Neural cell (in vitro differentiated cells): ENCODE measurements at regions not wholly inside any gene's neighbourhood (a gene's known extent, or its start where the extent isn't known, plus 50 kb on each side); places are given as distances from the start of the nearest gene placed in this dataset.

Experiments used
- H2AFZ ChIP-seq: fragments of 200-600, 300-800 bp; sonication (generic), shearing (Covaris generic); 2 replicates; pipeline ENCODE4 v1.6.0; 2014; ENCODE audit warnings: low read depth, mild to moderate bottlenecking, antibody characterized with exemption, low read length, moderate library complexity
- H3F3A ChIP-seq: fragments of 200-600 bp; shearing (Covaris generic); 2 replicates; pipeline ENCODE4 v1.6.1; 2016; ENCODE audit warnings: mild to moderate bottlenecking, moderate library complexity, mixed read lengths, antibody characterized with exemption, low read length; ENCODE audit not compliant: insufficient read depth, poor library complexity, severe bottlenecking
- H3K27ac ChIP-seq: fragments of 200-600, 300-800 bp; sonication (generic), shearing (Covaris generic); 2 replicates; pipeline ENCODE4 v1.5.1; 2014; ENCODE audit warnings: mild to moderate bottlenecking, low read length, moderate library complexity
- H3K27me3 ChIP-seq: fragments of 300-800, 200-600 bp; sonication (generic), shearing (Covaris generic); 2 replicates; pipeline ENCODE4 v1.6.0; 2014; ENCODE audit warnings: mild to moderate bottlenecking, low read depth, low read length, moderate library complexity; ENCODE audit not compliant: insufficient read depth
- H3K36me3 ChIP-seq: fragments of 300-800, 200-600 bp; sonication (generic), shearing (Covaris generic); 2 replicates; pipeline ENCODE4 v1.5.1; 2014; ENCODE audit warnings: mild to moderate bottlenecking, antibody characterized with exemption, low read length, moderate library complexity; ENCODE audit not compliant: insufficient read depth
- H3K4me2 ChIP-seq: fragments of 300-800, 200-600 bp; sonication (generic), shearing (Covaris generic); 2 replicates; pipeline ENCODE4 v1.6.0; 2014; ENCODE audit warnings: mild to moderate bottlenecking, low read length
- H3K4me3 ChIP-seq: fragments of 300-800, 200-600 bp; sonication (generic), shearing (Covaris generic); 2 replicates; pipeline ENCODE4 v1.5.1; 2014; ENCODE audit warnings: mild to moderate bottlenecking, low read length, moderate library complexity
- H3K79me2 ChIP-seq: fragments of 200-600 bp; shearing (Covaris generic); replicated peaks from 2 replicates; pipeline ENCODE4 v1.6.0; 2014; ENCODE audit warnings: mild to moderate bottlenecking, low read length, moderate library complexity; ENCODE audit not compliant: insufficient read depth
- H3K9ac ChIP-seq: fragments of 300-800, 200-600 bp; sonication (generic), shearing (Covaris generic); 2 replicates; pipeline ENCODE4 v1.6.1; 2016; ENCODE audit warnings: mild to moderate bottlenecking, low read length, mixed read lengths
- H3K9me2 ChIP-seq: fragments of 200-600 bp; shearing (Covaris generic); 2 replicates; pipeline ENCODE4 v1.6.1; 2016; ENCODE audit warnings: mild to moderate bottlenecking, low read length, mixed read lengths; ENCODE audit not compliant: insufficient read depth
- H3K9me3 ChIP-seq: fragments of 200-600, 300-800 bp; sonication (generic), shearing (Covaris generic); 2 replicates; pipeline ENCODE4 v1.6.1; 2016; ENCODE audit warnings: mild to moderate bottlenecking, mixed run types, low read length, moderate library complexity, mixed read lengths
- H4K20me1 ChIP-seq: fragments of 200-600 bp; shearing (Covaris generic); 2 replicates; pipeline ENCODE4 v1.6.1; 2016; ENCODE audit warnings: mild to moderate bottlenecking, mixed run types; ENCODE audit not compliant: insufficient read depth
- EP300 ChIP-seq: fragments of 450-650 bp; conservative IDR thresholded peaks from 2 replicates; pipeline ENCODE4 v1.6.1; 2014; ENCODE audit warnings: antibody characterized with exemption, mild to moderate bottlenecking, moderate library complexity; ENCODE audit not compliant: poor library complexity, severe bottlenecking
- EZH2 ChIP-seq: fragments of 200-600, 300-800 bp; shearing (Covaris generic), sonication (generic); IDR thresholded peaks from 2 replicates; pipeline ENCODE4 v1.6.1; 2014; ENCODE audit warnings: antibody characterized with exemption, low read length, borderline replicate concordance, mild to moderate bottlenecking; ENCODE audit not compliant: insufficient read depth, poor library complexity, severe bottlenecking
- MXI1 ChIP-seq: fragments of 450-650 bp; conservative IDR thresholded peaks from 2 replicates; pipeline ENCODE4 v1.6.1; 2014; ENCODE audit warnings: antibody characterized with exemption, mild to moderate bottlenecking; ENCODE audit not compliant: poor library complexity, severe bottlenecking
- POLR2AphosphoS5 ChIP-seq: IDR thresholded peaks from 2 replicates; pipeline ENCODE4 v1.6.1; 2012
- RAD21 ChIP-seq: fragments of 450-650 bp; conservative IDR thresholded peaks from 2 replicates; pipeline ENCODE4 v1.6.1; 2014; ENCODE audit warnings: antibody characterized with exemption, mild to moderate bottlenecking, moderate library complexity
- REST ChIP-seq: IDR thresholded peaks from 2 replicates; pipeline ENCODE4 v1.6.1; 2012; ENCODE audit warnings: borderline replicate concordance
- SMC3 ChIP-seq: fragments of 450-650 bp; conservative IDR thresholded peaks from 2 replicates; pipeline ENCODE4 v1.6.1; 2014; ENCODE audit warnings: antibody characterized with exemption, mild to moderate bottlenecking, moderate library complexity; ENCODE audit not compliant: poor library complexity
- TAF1 ChIP-seq: IDR thresholded peaks from 2 replicates; pipeline ENCODE4 v1.6.1; 2012; ENCODE audit warnings: low read depth
- TF ChIP-seq, protein P1 (sequence below): fragments of 450-650 bp; IDR thresholded peaks from 2 replicates; pipeline ENCODE4 v1.5.1; 2014; ENCODE audit warnings: antibody characterized with exemption, mild to moderate bottlenecking, moderate library complexity; ENCODE audit not compliant: poor library complexity, severe bottlenecking

DNA sequence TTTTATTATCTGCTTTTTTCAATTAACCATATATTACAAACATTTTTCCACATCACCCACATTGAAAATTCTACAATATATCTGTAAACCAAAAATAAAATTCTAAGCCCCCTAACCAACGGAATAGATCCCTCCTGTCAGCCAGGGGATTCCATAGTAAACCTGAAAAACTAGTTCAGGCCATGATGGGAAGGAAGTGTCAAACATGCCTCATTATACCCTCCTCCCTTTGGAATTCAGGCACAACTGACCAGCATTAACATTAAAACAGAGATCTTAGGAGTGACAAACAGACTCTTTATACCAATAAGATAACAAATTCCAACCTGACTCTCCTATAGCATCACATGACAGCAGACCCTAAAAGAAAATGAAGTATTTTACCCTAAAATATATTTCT, 113.7 kb upstream of the DMRT1 start:
- no peak overlapping the region for H2AFZ ChIP-seq
- no peak overlapping the region for H3K9ac ChIP-seq
- no peaks in the 10 kb centered on the region for H3F3A ChIP-seq
- no peaks in the 10 kb centered on the region for H3K9me3 ChIP-seq
- TF ChIP-seq MXI1, result no peak
- no peak overlapping the region for H3K27ac ChIP-seq
- no peaks in the 10 kb centered on the region for H3K79me2 ChIP-seq
- no peaks in the 10 kb centered on the region for H3K9me2 ChIP-seq
- no peaks in the 10 kb centered on the region for H4K20me1 ChIP-seq
- H3K4me3 ChIP-seq, result no peak overlapping the region
- H3K36me3 ChIP-seq, result no peaks in the 10 kb centered on the region
- H3K27me3 ChIP-seq, result no peaks in the 10 kb centered on the region
- H3K4me2 ChIP-seq, result no peak overlapping the region

- no peaks in the 10 kb centered on the region for H3K9me3 ChIP-seq
- no peak overlapping the region for H3K9ac ChIP-seq
- H3K4me3 ChIP-seq, result no peak overlapping the region
- H3F3A ChIP-seq, result no peaks in the 10 kb centered on the region
- H4K20me1 ChIP-seq, result no peaks in the 10 kb centered on the region
- no peaks in the 10 kb centered on the region for H3K27me3 ChIP-seq
- H3K36me3 ChIP-seq, result no peaks in the 10 kb centered on the region
- TF ChIP-seq TAF1 (no peak), MXI1 (no peak), POLR2AphosphoS5 (no peak), EZH2 (no peak), RAD21 (no peak), REST (no peak), SMC3 (no peak), EP300 (no peak)
- TF ChIP-seq, protein P1, sequence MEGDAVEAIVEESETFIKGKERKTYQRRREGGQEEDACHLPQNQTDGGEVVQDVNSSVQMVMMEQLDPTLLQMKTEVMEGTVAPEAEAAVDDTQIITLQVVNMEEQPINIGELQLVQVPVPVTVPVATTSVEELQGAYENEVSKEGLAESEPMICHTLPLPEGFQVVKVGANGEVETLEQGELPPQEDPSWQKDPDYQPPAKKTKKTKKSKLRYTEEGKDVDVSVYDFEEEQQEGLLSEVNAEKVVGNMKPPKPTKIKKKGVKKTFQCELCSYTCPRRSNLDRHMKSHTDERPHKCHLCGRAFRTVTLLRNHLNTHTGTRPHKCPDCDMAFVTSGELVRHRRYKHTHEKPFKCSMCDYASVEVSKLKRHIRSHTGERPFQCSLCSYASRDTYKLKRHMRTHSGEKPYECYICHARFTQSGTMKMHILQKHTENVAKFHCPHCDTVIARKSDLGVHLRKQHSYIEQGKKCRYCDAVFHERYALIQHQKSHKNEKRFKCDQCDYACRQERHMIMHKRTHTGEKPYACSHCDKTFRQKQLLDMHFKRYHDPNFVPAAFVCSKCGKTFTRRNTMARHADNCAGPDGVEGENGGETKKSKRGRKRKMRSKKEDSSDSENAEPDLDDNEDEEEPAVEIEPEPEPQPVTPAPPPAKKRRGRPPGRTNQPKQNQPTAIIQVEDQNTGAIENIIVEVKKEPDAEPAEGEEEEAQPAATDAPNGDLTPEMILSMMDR, result no peak
- no peaks in the 10 kb centered on the region for H3K9me2 ChIP-seq
- no peak overlapping the region for H2AFZ ChIP-seq
- no peaks in the 10 kb centered on the region for H3K79me2 ChIP-seq
- no peak overlapping the region for H3K4me2 ChIP-seq
- H3K27ac ChIP-seq, result no peak overlapping the region
Observed at GRCh38 chr9:728535-728934, 113.0 kb upstream of the DMRT1 start.

DNA sequence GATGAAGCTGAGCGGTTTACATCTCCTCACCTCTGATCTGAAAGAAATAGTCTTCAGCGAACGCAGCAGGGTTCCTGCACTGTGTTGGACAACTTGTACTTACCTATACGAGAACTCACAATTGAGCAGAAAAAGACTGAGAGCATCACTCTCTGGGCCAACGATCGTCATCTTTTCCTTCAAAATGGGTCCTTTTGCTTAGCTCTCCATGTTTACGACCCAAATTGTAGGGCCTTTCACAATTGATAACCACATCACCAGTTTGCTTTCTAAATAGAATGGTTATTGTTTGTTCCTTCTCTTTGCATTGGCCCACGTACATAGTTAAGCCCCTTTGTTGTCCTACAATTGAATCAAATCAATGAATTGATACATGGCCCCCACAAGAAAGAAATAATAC, 110.0 kb upstream of the DMRT1 start:
- H3K27me3 ChIP-seq, result no peaks in the 10 kb centered on the region
- H3F3A ChIP-seq, result no peaks in the 10 kb centered on the region
- no peak overlapping the region for H3K4me3 ChIP-seq
- no peak overlapping the region for H2AFZ ChIP-seq
- H3K9me2 ChIP-seq, result no peaks in the 10 kb centered on the region
- H3K9ac ChIP-seq, result no peak overlapping the region
- no peak overlapping the region for H3K27ac ChIP-seq
- no peak for TF ChIP-seq POLR2AphosphoS5
- TF ChIP-seq REST, result no peak
- TF ChIP-seq EZH2, result no peak
- H3K4me2 ChIP-seq, result no peak overlapping the region
- no peaks in the 10 kb centered on the region for H3K9me3 ChIP-seq
- H3K79me2 ChIP-seq, result no peaks in the 10 kb centered on the region
- no peaks in the 10 kb centered on the region for H4K20me1 ChIP-seq
- H3K36me3 ChIP-seq, result no peaks in the 10 kb centered on the region
